Ovary (tissue), 3 donors: ENCODE measurements at regions not wholly inside any gene's neighbourhood (a gene's known extent, or its start where the extent isn't known, plus 50 kb on each side); places are given as distances from the start of the nearest gene placed in this dataset.

Experiments
- CTCF ChIP-seq, 3 donors: fragments of 450-650 bp in 2 of 3; fragments of 200-600 bp in 1 of 3; IDR thresholded peaks; one replicate each; pipeline versions ENCODE4 v1.5.1 to v1.8.0; 2016 to 2022; ENCODE audit warnings: antibody characterized with exemption in 3 of 3, mild to moderate bottlenecking in 1 of 3
- EP300 ChIP-seq: sonication (generic); formaldehyde crosslinking; IDR thresholded peaks from one replicate; pipeline ENCODE4 v1.6.1; 2017; ENCODE audit warnings: antibody characterized with exemption
- donor health status: DM: no; HTN: no; CAD: no.

- TF ChIP-seq CTCF (IDR thresholded peaks at IDR 0.05) (no peak), EP300 (no peak)
Observed at GRCh38 chr17:79363552-79364275, 247.1 kb downstream of the RBFOX3 start.
